ENCODE measurements at regions not wholly inside any gene's neighbourhood (a gene's known extent, or its start where the extent isn't known, plus 50 kb on each side); places are given as distances from the start of the nearest gene placed in this dataset.

GRCh38 chr6:134640975-134641429, 308.9 kb downstream of the ALDH8A1 start:
- peak; percentile 95 for TF ChIP-seq CTCF (IDR thresholded peaks at IDR 0.05)

- no peak for TF ChIP-seq CTCF (IDR thresholded peaks at IDR 0.05)
Measured at GRCh38 chr6:134640229-134640628, 309.7 kb downstream of the ALDH8A1 start.

- no peak for TF ChIP-seq CTCF (IDR thresholded peaks at IDR 0.05)
Measured at GRCh38 chr6:134637847-134638437, 312.0 kb downstream of the ALDH8A1 start.

- TF ChIP-seq CTCF (IDR thresholded peaks at IDR 0.05), result no peak
Measured at GRCh38 chr6:134637282-134637681, 312.6 kb downstream of the ALDH8A1 start.

GRCh38 chr6:134636186-134636799, 313.6 kb downstream of the ALDH8A1 start:
- TF ChIP-seq CTCF (IDR thresholded peaks at IDR 0.05), result no peak

GRCh38 chr6:134634966-134635365, 314.9 kb downstream of the ALDH8A1 start:
- TF ChIP-seq CTCF (IDR thresholded peaks at IDR 0.05), result no peak

- no peak for TF ChIP-seq CTCF (IDR thresholded peaks at IDR 0.05)
Measured at GRCh38 chr6:134634466-134634865, 315.4 kb downstream of the ALDH8A1 start.

All from LNCAP (cell line).